ENCODE measurements at regions not wholly inside any gene's neighbourhood (a gene's known extent, or its start where the extent isn't known, plus 50 kb on each side); places are given as distances from the start of the nearest gene placed in this dataset.

DNA sequence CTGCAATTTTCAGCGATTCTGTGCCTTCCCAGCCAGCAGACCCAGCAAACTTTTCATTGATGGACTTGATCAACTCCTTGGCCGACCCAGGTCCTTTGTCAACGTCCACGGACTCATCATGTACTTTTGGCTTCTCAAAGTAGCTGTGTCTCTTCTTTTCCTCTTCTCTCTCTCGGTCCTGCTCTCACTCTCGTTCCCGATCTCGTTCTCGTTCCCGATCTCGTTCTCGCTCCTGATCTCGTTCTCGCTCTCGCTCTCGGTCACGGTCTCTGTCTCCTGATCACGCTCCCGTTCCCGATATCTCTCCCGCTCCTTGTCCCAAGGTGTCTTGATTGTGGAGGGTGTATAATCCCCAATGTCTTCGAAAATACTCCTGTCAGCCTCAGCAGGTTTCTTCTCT is 219.5 kb upstream of the FANCL start:
- Histone ChIP-seq H3K4me3 (ENCODE audit: extremely low read depth in 1 of 4, insufficient read depth in 2 of 4, low read depth in 3 of 4, low read length in 4 of 4) (no peak overlapping the region), H4K8ac (ENCODE audit: extremely low read depth, insufficient read depth, low read length) (no peak overlapping the region), H2AK5ac (ENCODE audit: low read depth, low read length) (no peak overlapping the region), H2AFZ (ENCODE audit: low read length) (no peak overlapping the region), H3K4me2 (ENCODE audit: insufficient read depth in 1 of 2, low read depth in 2 of 2, low read length in 2 of 2) (no peak overlapping the region), H3K9me3 (ENCODE audit: insufficient read depth in 2 of 2, low read depth in 1 of 2, low read length in 1 of 2) (peaks cover 0 to 5% of the 10 kb centered on the region in 2 experiments; a peak in 1 of 4 replicates), H2BK5ac (ENCODE audit: low read depth, low read length) (no peak overlapping the region), H4K5ac (ENCODE audit: insufficient read length, low read depth, low read length) (no peak overlapping the region), H3K27me3 (replicated peaks in 1 of 4; ENCODE audit: control insufficient read depth in 3 of 4, extremely low read depth in 1 of 4, insufficient read depth in 3 of 4, low read length in 3 of 4) (no peaks in the 10 kb centered on the region), H3K56ac (replicated peaks; ENCODE audit: insufficient read length, low read depth, low read length) (no peak overlapping the region), H2BK12ac (ENCODE audit: low read depth, low read length) (no peak overlapping the region), H3K27ac (ENCODE audit: low read depth, low read length) (no peak overlapping the region), H2BK15ac (ENCODE audit: low read length) (0 out of 2 replicates have a peak overlapping the region, but pooled peaks have one; percentile 24), H3K4me1 (replicated peaks in 1 of 4; ENCODE audit: control insufficient read depth in 3 of 4, insufficient read depth in 4 of 4, low read length in 3 of 4) (no peaks in the 10 kb centered on the region), H4K20me1 (replicated peaks in 1 of 2; ENCODE audit: control insufficient read depth in 1 of 2, insufficient read depth in 2 of 2, low read length in 2 of 2) (no peaks in the 10 kb centered on the region), H3K79me2 (ENCODE audit: control insufficient read depth in 1 of 2, insufficient read depth in 2 of 2, low read length in 2 of 2) (no peaks in the 10 kb centered on the region), H4K91ac (replicated peaks; ENCODE audit: insufficient read length, low read length) (no peak overlapping the region), H3K4ac (replicated peaks; ENCODE audit: insufficient read length, low read depth, low read length) (no peak overlapping the region), H3K9ac (replicated peaks in 1 of 4; ENCODE audit: extremely low read depth in 1 of 4, low read depth in 3 of 4, low read length in 3 of 4) (no peak overlapping the region), H3K14ac (ENCODE audit: insufficient read length) (no peak overlapping the region), H3K79me1 (ENCODE audit: low read depth, low read length) (no peaks in the 10 kb centered on the region), H2BK20ac (ENCODE audit: low read length) (no peak overlapping the region), H3K23me2 (ENCODE audit: low read depth, low read length) (no peaks in the 10 kb centered on the region), H2BK120ac (replicated peaks; ENCODE audit: low read depth, low read length) (no peak overlapping the region), H3K23ac (ENCODE audit: insufficient read length) (no peak overlapping the region), H3K18ac (ENCODE audit: extremely low read depth, low read length) (no peak overlapping the region), H3K36me3 (ENCODE audit: control insufficient read depth in 2 of 4, insufficient read depth in 4 of 4, low read length in 3 of 4) (no peaks in the 10 kb centered on the region)
- 96 to 100% methylated on average over 13 to 22 of the region's 22 CpGs for WGBS, 2 experiments (ENCODE audit: extremely low coverage in 1 of 2, insufficient coverage in 1 of 2, insufficient read length in 1 of 2, insufficient replicate concordance in 2 of 2, low coverage in 1 of 2, low lambda C conversion rate in 2 of 2, missing lambda C conversion rate in 1 of 2)
- DNase-seq (ENCODE audit: low read depth in 1 of 2, low spot score in 2 of 2) (no peak), FAIRE-seq (no peak)
- ChIA-PET CTCF (ENCODE audit: partially characterized antibody) (interaction anchor here (0.6 to 1.2 kb wide), 3 partner anchors 11 to 815 kb away, joined by 3 read pairs; no protein-coding TSS in a partner anchor), POLR2A (ENCODE audit: partially characterized antibody) (interaction anchor here (1.1 to 1.3 kb wide), 2 partner anchors 14 to 17 kb away, joined by 3 to 4 read pairs; no protein-coding TSS in a partner anchor)
- TF ChIP-seq TAF7 (optimal IDR thresholded peaks at IDR 0.05; ENCODE audit: borderline replicate concordance, low read depth, low read length), result no peak
